HG03571 (cell line): ENCODE measurements at regions not wholly inside any gene's neighbourhood (a gene's known extent, or its start where the extent isn't known, plus 50 kb on each side); places are given as distances from the start of the nearest gene placed in this dataset.
A peak's percentile ranks its signal among the peaks of the same experiment; 100 is the strongest.

Experiments
- ATAC-seq: cut with Tn5 transposase; IDR thresholded peaks from one replicate; pipeline ENCODE4 v1.9.1; 2021; ENCODE audit not compliant: unreplicated experiment

DNA sequence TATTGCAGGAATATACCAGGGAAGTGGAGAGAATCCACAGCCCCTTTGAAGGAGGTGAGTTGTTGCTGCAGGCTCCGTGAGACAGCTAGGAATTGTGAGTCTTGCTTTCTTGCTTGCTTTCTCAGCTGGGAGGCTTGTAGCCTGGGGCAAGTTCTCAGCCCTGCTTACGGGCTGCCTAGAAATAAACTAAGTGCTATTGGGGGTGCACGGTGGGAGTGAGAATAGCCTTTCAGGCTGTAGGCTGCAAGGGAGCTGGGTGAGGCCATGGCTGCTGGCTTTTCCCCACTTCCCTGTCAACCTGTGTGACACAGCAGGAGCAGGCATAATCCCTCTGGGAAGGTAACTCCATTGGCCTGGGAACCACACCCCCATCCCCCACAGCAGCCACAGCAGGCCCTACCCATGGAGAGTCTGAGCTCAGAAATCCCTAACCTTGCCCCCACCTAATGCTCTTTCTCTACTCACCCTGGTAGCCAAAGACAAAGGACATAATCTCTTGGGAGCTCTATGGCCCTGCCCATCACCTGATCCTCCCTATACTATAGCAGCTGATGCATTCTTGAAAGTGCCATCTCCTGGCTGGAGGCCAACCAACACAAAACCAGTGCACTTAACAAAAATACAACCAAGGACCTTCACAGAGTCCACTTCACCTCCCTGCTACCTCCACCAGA is 113.0 kb downstream of the MMRN1 start:
- no peak for ATAC-seq

DNA sequence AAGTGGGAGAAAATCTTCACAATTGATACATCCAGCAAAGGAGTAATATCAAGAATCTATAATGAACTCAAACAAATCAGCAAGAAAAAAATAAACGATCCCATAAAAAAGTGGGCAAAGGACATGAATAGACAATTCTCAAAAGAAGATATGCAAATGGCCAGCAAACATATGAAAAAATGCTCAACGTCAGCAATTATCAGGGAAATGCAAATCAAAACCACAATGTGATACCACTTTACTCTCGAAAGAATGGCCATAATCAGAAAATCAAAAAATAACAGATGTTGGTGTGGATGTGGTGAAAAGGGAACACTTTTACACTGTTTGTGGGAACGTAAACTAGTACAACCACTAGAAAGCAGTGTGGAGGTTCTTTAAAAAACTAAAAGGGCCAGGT is 114.3 kb upstream of the CCSER1 start:
- ATAC-seq, result no peak

DNA sequence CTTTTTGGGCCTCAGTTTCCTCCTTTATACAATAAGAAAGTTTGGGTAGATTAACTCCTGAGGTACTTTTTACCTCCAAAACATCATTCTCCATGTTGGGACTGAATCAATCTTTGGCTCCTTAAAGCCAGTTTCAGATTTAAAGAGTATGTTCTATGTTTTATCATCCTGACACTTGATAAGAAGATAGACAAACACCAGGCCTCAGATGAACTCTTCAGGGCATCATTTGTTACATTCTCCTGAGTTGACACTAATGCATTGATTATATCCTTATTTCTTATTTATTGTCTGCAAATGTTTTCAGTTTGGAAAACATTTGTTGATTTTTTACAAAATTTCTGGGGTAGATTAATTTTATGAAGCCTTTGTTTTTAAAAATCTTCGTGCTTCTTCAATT is 102.7 kb upstream of the CCSER1 start:
- no peak for ATAC-seq

DNA sequence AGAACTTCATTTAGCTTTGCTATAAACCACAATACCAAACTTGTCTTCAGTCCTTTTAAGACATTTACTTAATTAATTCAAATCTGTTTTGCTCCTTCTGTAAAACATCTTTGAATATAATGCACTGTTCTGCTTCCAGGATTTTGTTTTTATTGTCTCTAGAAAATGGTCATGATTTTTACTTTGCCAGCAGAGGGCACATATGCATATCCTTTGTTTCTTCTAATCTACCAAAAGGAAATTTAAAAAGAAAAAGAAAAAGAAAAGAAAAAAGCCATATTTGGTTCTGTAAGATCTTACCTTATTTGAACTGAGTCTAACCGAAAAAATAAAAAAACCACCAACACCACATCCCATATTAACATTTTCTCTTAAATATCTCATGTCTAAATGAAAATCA is 101.9 kb upstream of the CCSER1 start:
- no peak for ATAC-seq

DNA sequence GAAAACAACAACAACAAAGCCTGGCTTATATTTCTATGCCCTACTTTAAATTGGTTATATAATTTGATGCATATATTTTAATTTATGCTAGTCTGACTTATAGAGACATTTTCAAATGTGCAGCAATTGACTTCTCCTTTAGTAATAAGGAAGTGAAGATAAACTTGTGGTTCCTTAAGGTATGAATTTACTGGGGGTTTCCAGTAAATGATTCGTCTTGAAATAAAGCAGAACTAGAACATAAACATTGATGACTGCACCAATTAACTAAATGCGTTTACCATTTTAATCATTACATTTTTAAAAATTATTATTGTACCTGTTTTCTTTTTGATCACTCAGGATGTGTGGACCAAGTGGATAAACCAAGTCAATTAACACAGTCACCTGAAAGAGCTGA is 99.6 kb upstream of the CCSER1 start:
- peak; percentile 93 for ATAC-seq

DNA sequence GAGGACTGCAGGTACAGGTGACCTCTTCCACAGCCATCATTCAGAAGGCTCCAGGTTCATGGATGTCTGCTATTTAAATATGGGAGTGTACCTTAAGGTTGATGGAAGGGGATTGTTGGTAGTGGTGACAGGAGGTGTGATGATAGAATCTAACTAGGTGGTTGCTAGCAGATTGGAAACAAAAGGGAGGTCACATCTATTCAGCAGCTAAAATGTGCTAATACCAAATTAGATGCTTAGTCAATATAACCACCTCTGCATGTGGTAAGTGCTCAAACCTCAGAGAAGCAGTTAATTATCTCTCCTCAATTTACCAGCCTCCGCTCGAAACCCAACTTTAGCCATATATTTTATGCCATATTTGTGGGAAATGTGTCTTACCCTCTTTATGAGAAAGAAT is 98.7 kb upstream of the CCSER1 start:
- no peak for ATAC-seq

DNA sequence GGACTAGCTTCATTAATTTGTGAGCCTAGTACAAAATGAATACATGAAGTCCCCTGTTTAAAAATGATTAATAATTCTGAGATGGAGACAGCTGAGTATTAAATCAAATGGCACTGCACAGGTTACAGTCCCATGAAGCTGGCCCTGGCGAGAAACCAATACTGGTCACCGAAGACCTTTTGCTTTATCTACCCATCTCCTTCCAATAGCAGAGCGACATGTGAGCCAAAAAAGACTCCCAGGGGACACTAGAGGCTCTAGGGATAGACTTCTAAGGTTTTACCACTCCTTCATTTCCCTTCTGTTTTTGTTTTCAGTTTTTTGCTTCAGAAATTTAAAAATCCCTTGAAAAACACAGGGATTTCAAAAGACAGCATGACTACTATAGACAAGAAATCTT is 97.0 kb upstream of the CCSER1 start:
- ATAC-seq, result no peak

DNA sequence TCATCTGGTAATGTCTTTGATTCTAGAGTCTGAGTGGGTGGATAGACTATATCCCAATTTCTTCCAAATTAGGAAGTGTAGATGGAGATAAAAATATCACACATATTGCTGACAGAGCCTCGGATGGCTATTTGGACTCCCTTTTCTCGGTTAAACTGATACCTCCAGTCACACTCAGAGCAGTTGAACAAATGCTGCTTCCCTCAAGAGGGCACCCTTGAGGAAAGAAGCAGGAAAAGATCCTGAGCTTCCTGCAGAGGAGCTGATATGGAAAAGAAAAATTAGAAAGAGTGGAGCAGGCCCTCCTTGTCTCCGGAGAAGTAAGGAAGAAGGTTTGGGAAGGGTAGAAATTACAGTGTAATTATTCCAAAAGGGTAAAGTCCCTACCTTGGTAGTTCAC is 96.2 kb upstream of the CCSER1 start:
- ATAC-seq, result no peak

DNA sequence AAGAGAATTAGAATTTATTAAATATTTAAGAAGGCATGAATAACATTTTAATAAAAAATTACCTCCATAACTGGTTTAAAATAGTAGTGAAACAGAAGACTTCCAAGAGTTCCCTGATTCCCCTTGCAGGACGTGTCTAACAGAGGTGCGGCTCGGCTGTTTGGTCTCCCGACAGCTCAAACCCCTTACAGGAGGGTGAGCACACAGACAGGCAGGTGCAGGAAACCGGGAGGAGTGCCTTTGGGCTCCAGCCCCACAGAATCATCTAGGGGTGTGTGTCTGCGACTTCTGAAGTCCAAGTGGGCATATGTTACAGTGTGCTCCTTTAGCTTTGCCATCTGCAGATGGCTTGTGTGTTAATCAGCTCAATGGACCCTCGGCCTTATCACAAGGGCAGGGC is 88.1 kb upstream of the CCSER1 start:
- ATAC-seq, result no peak

DNA sequence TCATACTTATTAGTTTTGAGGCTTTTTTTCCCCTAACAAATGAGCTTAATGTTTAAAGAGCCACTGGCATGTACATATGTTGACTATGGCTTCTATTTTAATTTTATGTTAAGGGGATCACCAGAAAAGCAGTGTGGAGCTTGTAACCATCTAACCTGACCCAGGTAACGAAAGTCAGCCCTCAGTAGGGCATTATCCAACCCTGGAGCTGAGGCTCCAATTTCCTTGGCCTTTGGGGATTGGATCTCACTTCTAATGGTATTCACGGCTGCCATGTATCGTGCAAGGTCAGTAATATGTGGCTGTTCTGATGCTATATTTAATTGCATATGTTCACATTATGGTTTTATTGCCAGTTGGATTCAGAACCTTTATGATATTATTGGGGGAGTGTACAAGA is 75.2 kb upstream of the CCSER1 start:
- ATAC-seq, result no peak

DNA sequence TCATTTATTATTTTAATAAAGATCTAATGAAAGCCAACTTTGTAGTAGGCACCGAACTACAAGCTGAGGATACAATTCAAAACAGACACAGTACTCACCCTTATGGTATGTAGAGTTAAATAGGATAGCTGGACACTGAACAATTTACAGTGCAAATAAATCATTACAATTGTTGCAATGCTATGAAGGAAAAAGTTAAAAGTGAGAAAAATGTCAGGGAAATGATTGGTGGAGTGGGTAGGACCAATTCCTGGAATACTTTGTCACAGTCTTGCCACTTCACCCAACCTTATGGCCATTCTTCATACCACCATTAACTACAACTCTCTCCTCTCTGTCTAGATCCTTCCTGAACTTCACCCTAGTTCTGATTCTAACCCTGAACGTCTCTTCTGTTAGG is 70.1 kb upstream of the CCSER1 start:
- ATAC-seq, result no peak

DNA sequence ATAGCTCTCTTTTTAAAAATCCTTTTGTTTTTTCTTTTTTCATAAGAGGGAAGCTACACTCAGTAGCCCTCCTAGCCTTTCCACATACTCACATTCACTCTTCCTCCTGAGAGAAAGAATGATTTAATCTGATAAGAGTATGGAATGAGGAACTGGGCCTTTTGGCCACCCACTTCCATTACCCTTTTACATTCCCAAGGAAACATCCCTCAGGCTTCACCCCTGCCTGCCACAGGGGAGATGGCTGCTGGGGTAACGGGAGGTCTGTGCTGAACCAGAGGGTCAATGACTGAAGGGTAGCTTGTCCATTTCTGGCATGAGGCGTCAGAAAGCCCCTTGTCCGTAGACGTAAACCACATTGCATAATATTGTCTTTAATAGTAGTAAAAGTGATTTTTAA is 67.2 kb upstream of the CCSER1 start:
- no peak for ATAC-seq

DNA sequence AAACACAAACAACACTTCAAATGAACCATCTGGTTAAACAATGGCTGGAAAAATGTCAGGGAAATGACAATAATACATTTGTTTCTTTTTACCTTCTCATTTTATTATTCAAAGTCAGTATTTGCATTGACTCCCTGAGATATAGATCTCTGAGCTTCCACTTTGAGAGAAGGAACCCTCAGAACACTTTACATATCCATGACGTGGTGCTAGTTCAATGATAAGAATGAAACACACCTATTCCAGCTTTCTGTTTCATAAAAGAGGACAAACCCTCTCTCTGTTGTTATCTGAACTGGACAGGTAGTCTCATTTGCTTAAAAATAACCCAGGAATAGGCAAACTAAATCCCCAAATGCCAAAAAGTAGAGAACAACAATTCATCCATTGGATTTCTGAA is 65.3 kb upstream of the CCSER1 start:
- ATAC-seq, result no peak

DNA sequence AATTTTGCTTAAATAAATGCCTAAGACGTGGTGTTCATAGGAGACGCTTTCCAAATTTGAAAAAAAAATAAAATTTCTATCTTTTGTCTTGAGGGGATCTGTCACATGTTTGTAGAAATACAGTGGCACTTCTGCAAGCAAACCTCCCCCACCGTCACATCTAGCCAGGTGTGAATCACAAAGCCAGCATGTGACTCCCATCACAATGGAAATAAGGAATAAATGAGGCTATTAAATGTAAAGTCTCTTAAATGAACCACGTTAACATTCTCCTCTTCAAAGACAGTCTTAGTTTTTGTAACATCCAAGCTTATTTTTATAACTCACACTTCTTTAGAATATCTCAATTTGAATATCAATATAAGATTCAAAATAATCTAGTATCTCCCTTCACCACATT is 63.0 kb upstream of the CCSER1 start:
- no peak for ATAC-seq

DNA sequence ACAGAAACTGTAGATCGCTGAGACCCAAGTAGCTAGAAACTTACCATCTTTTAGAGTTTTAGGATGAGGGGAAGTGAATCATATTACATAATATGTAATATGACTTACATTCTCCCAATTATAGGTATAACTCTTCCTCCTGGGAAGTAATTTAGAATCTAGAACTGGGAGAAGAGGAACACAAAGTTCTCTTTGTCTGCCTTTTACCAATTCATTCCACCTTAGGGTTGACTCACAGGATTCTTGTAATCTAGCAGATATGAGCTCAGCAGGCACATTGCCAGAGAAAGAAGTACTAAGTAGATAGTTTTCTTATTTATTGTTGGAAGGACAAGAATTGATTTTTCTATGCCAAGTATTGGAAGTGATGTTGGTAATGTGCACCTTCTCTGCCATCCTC is 58.0 kb upstream of the CCSER1 start:
- ATAC-seq, result no peak

DNA sequence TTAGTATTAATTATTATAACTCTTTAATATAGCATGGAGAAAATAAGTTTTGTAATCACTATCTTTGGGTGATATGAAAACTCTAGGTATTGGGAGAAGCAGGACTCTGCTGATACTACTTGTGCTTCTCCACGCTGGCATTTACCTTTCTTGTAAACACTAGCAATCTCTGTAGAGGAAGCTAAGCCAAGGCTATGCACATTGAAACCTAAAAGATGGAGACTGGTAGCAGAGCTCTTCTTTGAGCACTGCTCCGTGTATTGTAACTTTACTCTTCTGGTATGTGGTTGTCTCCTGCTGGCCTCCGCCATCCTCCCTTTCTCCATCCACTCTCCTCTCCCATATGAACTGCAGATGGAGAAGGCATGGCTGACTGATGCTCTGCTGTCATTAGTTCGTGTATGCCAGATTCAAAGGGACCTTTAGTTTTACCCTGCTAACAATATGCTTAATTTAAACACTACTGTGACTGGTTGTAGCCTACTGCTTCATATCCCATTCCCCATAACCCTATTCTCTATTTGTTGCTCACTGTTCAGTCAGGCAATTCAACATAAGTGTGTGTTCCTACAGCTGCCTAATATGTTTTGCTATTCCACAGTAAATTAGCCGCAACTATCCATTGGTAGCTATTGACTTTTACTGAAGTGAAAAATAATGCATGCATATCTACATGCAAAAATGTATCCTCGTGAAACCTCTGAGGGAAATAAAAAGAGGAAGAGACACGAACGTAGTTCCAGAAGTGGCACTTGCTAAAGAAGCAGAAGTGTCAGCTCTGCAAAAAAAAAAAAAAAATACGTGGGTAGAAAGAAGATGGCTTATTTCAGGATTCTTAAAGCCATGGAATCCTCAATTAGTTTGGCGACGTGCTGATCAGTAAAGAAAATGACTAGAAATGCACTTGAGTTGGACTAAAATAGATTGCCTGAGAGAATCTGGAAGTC is 55.6 kb upstream of the CCSER1 start:
- no peak for ATAC-seq

DNA sequence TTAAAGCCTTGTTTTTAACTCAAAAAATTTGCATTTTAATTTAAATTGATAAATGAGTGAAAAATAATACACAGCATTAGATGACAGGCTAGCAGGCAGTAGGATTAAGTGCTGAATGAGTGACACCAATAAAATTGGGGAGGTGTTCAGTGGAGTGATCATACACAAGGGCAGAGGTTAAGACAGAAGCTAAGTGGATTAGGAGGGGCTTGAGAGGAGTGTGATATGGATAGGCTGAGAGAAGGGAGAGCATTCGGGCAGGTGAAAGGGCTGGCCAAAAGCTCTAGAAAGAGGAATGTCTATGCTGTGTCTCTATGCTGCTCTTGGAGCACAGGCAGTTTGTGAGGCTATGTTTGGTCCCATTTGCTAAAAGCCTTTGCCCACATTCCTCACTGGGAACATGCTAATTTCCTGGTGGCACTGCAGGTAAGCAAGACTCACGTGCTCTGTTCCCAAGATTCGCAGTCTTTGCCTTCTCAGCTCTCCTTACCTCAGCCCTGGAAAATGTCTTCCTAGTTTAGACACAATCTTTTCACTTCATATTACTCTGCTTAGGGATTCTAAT is 52.8 kb upstream of the CCSER1 start:
- no peak for ATAC-seq
